AG09309 (cell line): ENCODE measurements at regions not wholly inside any gene's neighbourhood (a gene's known extent, or its start where the extent isn't known, plus 50 kb on each side); places are given as distances from the start of the nearest gene placed in this dataset.

Experiments used
- DNase-seq: peaks from one replicate; pipeline ENCODE4 v3.0.0-alpha.2; 2010; ENCODE audit warnings: low read depth
- H3K4me3 ChIP-seq: 2 replicates; pipeline ENCODE4 v1.5.1; 2011; ENCODE audit warnings: mild to moderate bottlenecking, low read depth, low read length, moderate library complexity; ENCODE audit not compliant: control insufficient read depth
- TF ChIP-seq, protein P1 (sequence below): IDR thresholded peaks from 2 replicates; pipeline ENCODE4 v1.5.1; 2011; ENCODE audit warnings: mild to moderate bottlenecking, low read depth, low read length, inconsistent platforms; ENCODE audit not compliant: insufficient read depth, control insufficient read depth; ENCODE audit errors: missing control alignments

DNA sequence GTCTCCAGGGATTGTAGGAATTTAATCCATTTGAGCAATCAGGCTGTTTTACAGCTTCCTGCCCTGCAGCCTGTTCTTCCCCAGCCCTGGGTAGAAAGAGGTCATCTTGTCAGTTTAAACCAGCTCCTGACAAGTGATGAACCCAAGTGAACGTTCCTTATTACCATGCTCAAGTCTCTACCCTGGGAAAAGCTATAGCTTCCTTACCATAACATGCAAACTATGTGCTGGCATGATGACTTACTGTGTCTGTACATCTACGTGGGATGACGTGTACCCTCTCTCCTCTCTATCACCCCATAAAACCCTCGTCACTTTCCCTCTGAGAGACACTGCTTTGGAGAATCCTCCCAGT lies 452.2 kb downstream of the XYLT1 start:
- no peak overlapping the region for H3K4me3 ChIP-seq
- DNase-seq = no peak
- TF ChIP-seq, protein P1, sequence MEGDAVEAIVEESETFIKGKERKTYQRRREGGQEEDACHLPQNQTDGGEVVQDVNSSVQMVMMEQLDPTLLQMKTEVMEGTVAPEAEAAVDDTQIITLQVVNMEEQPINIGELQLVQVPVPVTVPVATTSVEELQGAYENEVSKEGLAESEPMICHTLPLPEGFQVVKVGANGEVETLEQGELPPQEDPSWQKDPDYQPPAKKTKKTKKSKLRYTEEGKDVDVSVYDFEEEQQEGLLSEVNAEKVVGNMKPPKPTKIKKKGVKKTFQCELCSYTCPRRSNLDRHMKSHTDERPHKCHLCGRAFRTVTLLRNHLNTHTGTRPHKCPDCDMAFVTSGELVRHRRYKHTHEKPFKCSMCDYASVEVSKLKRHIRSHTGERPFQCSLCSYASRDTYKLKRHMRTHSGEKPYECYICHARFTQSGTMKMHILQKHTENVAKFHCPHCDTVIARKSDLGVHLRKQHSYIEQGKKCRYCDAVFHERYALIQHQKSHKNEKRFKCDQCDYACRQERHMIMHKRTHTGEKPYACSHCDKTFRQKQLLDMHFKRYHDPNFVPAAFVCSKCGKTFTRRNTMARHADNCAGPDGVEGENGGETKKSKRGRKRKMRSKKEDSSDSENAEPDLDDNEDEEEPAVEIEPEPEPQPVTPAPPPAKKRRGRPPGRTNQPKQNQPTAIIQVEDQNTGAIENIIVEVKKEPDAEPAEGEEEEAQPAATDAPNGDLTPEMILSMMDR = no peak

DNA sequence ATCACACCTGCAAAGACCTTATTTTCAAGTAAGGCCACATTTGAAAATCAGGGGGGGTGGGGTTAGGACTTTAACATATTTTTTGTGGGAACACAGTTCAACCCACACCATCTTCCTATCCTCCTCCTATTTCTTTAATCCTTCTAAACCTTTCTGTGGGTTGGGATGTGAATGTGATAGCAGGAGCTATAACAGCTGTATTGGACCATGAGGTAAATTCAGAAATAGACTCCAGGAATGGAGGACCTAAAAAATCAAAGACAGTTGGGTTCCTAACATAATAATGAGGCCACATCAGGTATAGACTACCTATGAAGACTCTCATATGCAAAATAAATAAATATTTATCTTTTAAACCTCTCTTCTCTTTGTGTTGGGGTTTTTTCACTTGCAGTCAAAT lies 451.4 kb downstream of the XYLT1 start:
- no peak for DNase-seq
- no peak overlapping the region for H3K4me3 ChIP-seq
- TF ChIP-seq, protein P1 = no peak

DNA sequence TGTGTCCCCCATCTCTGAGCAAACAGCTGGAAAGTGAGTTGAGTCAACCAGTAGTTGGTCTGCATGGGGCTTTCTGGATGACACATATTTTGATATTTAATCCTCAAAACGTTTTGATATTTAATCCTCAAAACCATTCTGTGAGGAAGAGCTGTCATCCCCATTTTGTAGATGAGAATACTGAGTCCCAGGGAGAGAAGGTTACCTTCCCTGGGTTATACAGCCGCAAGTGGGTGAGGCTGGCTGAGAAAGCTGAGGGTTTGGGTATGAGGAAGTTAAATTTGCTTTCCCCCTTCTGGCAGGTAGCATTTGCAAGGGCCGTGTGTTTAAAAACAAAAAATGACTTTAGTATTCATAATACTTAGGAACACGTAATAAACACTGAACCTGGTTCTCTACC lies 447.2 kb downstream of the XYLT1 start:
- TF ChIP-seq, protein P1 = no peak
- DNase-seq = no peak
- H3K4me3 ChIP-seq = no peak overlapping the region

DNA sequence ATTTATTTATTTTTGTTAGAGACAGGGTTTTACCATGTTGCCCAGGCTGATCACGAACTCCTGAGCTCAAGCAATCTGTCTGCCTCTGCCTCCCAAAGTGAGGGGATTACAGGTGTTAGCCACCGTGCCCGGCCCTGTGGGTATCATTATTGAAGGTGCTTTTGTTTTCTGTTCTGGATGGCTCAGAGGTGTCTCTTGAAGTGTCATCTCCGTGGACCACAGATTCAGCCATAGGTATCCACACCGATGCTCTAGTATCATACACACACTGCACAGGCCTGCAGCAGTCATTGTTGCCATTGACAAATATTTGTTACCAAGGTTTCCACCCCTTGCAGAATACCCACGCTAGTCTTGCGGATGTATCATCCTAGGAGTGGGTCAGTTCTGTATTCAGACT lies 446.2 kb downstream of the XYLT1 start:
- DNase-seq = no peak
- no peak overlapping the region for H3K4me3 ChIP-seq
- TF ChIP-seq, protein P1 = no peak

DNA sequence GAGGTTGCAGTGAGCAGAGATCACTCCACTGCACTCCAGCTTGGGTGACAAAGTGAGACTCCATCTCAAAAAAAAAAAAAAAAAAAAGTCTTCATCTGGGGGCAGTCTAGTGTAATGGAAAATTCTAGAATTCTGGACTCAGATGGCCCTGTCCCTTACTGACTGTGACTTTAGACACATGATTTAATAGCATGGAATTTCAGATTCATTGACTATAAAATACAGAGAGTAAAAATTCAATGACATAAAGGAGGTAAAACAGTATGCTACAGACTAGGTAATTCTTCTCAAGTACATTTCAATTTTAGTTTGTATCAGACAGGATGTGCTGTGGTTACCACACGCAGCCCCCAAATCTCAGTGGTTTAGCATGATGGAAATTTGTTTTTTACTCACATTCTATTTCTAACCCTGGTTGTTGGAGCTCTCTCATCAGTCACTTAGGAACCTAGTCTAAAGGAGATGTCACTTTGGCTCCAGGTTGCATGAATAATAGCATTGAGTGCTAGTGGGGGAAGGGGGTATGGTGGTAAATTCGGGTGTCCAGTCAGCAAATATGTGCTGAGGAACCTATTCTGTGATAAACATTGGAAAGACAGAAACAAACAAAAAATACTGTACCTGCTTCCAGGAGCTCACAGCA lies 444.0 kb downstream of the XYLT1 start:
- TF ChIP-seq, protein P1 = no peak
- H3K4me3 ChIP-seq = no peak overlapping the region
- DNase-seq = no peak

DNA sequence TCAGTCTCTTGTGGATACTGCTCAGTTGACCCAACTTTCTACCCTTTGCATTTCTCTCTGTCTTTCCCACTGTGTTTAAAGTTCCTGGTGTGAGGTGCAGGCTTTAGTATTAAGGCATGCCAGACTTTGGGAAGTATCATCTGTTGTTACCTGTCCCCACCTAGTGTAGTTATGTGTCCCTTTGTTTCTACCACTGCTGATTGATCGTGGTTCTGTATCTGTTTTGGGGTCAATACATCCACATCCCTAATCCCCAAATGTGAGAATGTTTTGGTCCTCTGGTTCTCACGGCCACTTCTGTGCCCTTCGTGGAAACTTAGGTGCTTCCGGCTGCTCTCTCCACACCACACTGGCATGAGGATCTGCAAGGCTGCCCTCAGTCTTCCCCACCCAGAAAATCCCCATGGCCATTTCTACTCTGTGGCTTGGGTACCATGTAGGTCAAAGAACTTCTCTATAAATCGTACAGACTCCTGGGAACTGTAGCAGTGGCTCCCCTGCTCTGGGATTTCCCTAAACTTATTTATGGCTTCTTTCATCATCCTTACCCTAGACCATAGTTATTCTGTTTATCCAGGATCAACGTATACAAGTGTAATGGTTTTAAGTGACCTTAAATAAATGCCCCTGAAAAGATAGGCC lies 443.2 kb downstream of the XYLT1 start:
- TF ChIP-seq, protein P1 = no peak
- DNase-seq = no peak

More for the DNA sequence above, 443.2 kb downstream of the XYLT1 start:
- no peak overlapping the region for H3K4me3 ChIP-seq
